ENCODE measurements at regions not wholly inside any gene's neighbourhood (a gene's known extent, or its start where the extent isn't known, plus 50 kb on each side); places are given as distances from the start of the nearest gene placed in this dataset.

GRCh38 chr11:19602406-19602805, 110.2 kb upstream of the NAV2 start:
- no peak for TF ChIP-seq POLR2AphosphoS5 (IDR thresholded peaks at IDR 0.05)
- no peak for TF ChIP-seq POLR2A (IDR thresholded peaks at IDR 0.05)
- TF ChIP-seq, protein P1, sequence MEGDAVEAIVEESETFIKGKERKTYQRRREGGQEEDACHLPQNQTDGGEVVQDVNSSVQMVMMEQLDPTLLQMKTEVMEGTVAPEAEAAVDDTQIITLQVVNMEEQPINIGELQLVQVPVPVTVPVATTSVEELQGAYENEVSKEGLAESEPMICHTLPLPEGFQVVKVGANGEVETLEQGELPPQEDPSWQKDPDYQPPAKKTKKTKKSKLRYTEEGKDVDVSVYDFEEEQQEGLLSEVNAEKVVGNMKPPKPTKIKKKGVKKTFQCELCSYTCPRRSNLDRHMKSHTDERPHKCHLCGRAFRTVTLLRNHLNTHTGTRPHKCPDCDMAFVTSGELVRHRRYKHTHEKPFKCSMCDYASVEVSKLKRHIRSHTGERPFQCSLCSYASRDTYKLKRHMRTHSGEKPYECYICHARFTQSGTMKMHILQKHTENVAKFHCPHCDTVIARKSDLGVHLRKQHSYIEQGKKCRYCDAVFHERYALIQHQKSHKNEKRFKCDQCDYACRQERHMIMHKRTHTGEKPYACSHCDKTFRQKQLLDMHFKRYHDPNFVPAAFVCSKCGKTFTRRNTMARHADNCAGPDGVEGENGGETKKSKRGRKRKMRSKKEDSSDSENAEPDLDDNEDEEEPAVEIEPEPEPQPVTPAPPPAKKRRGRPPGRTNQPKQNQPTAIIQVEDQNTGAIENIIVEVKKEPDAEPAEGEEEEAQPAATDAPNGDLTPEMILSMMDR (IDR thresholded peaks at IDR 0.05): no peak

All from prostate gland (tissue), 2 donors.